DMS53 treated with DMSO at 0.1 percent for 48 hours (cell line): ENCODE measurements at regions not wholly inside any gene's neighbourhood (a gene's known extent, or its start where the extent isn't known, plus 50 kb on each side); places are given as distances from the start of the nearest gene placed in this dataset.
"Not testable (repeated sequence)": the region's sequence is repeated elsewhere in the genome, so short reads cannot be mapped to it uniquely, and the experiment has no call there.

Experiments used
- DNase-seq: peaks from one replicate; lab custom pipeline; 2025; ENCODE audit not compliant: unreplicated experiment; lab: John Stamatoyannopoulos, UW

GRCh38 chr2:7620255-7620654 lies 703.0 kb downstream of the RNF144A start:
- no peak for DNase-seq

DNA sequence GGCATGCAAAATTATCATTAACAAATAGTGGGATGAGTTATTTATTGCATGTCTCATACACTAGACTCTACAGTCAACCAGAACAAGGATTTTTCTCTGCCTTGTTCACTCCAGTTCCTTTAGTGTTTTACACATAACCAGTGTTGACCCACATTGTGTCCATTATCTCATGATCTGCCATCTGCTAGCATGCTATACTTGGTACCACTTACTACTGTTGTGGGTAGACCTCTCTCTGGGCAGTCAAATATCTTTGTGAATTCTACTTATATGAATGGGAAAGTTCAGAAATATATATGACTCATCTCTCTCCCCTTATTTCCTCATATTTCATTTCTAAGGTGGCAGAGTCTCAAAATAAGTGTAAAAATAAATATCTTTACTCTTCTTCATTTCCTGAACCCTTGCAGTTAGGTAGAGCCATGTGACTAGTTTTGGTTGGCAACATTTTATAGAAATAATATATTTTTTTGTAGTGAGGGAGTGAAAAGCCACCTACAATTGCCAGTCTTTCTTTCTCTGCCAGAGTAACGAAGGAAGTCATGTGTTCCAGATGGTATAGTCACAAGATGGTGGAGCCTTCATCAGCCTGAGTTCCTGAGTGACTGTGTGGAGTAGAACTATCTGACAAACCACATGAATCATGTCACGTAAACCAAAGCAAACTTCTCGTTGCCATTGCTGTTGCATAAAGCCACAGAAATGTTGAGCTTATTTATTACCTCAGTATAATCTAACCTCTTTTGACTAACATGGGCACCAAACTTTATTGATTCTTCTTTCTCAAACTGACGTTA lies 704.0 kb downstream of the RNF144A start:
- DNase-seq: no peak

DNA sequence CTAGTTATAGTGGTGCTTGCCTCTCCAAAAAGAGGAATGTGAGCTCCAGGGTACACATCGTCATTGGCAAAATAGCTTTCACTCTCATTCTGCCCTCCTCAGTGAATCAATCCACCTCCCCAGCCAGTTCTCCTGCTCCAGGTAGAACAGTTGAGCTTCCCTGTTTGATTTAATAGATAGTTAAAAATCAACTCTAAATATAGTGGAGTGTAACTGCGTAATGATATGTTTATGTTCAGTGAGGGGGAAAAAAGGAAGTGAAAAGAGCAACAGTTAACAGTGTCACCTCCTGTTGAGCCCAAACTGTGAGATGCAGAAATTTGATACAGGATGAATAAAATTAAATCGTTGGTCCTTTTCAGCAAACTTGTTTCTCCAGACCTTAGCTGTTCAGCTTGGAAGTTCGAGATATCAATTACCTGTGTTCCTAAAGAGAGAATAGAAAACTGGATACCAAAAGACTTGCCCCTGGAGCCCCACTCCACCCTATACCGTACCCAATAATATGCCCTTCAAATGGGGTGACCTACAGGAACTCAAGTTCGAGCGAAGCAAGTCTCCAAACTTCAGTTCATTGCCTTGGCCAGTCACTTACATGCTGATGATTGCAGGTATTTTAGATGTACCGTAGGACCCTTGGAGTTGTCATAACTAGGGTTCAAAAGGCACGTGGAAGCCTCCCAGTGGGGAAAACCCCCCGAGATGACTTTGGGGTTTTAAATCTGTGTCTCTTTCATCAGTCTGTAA lies 708.4 kb downstream of the RNF144A start:
- DNase-seq: no peak

DNA sequence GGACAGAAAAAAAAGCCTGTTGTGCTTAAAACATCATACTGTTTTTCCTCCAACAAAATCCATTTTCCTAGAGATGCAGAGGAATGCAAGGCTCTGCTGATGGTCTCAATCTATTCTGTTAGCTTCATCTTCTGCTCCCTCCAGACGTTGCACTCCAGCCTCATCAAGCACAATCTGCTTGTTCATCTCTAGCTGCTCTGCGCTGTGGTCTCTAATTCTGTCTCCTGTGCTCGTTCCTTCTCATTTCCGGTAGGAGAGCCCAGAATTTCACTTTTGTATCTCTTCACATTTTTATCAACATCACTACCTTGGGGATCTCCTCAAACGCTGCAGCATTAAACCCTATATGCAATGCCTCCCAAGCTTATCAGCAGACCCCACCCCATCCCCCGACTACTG lies 708.9 kb downstream of the RNF144A start:
- no peak for DNase-seq

- DNase-seq: peak; percentile 5
Observed at GRCh38 chr2:7627583-7627982, 710.4 kb downstream of the RNF144A start.

GRCh38 chr2:7632420-7632819 lies 715.2 kb downstream of the RNF144A start:
- DNase-seq: no peak

GRCh38 chr2:7633566-7634153 lies 716.4 kb downstream of the RNF144A start:
- no peak for DNase-seq

DNA sequence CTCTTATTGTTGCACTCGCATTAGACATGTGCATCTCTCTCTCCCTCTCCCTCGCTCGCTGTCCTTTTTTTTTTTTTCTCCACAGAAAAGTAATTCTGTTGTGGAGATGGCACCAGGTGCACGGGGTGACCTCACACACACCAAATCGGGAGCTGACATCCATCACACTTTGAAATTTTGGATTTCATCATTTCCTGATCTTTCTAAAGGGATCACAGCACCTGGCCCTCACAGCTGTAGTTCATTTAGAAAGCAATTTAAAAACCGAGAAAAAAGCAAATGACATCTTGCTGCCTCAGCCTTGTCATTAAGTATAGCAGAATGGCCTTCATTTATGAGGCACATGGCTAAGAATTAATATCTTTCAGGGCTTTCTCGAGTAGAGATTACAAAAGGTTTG lies 717.2 kb downstream of the RNF144A start:
- DNase-seq: no peak

DNA sequence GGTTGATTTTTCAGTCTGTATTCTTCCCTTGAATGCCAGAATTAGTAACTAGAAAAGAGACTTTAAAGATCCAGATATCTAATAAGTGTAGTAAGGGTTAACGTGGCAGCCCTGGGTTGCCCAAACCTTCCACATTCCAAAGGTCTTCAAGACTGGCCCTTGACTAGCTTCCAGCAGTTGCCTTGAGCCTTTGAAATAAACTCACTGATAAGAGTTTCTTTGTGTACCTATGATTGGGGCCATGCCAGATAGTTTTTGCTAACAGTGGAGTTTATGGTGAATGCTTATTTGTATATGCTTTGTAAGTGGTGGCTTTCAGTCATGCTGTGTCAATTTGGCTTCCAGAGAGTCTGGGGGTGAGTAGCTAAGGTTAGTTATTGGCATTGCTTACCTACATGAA lies 722.3 kb downstream of the RNF144A start:
- no peak for DNase-seq

GRCh38 chr2:7641272-7641671 lies 724.1 kb downstream of the RNF144A start:
- DNase-seq: not testable (repeated sequence)

GRCh38 chr2:7646024-7646423 lies 728.8 kb downstream of the RNF144A start:
- no peak for DNase-seq

DNA sequence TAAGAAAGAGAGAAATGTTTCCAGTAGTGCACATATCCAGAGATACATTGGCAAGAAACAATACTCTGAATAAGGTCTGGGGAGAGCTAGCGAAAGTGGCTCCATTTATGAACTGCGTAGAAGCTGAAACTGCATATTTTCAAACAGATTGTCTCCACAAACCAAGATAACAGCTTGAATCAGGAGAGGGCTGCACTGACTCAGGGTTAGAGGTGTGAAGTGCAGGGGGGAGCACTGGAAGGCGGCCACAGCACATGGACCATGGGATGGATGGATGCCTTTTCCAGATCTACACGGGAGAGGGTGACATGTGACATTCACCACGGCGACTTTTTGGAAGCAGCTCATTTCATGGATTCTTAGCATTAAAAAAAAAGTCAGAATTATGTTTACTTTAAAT lies 729.4 kb downstream of the RNF144A start:
- no peak for DNase-seq

DNA sequence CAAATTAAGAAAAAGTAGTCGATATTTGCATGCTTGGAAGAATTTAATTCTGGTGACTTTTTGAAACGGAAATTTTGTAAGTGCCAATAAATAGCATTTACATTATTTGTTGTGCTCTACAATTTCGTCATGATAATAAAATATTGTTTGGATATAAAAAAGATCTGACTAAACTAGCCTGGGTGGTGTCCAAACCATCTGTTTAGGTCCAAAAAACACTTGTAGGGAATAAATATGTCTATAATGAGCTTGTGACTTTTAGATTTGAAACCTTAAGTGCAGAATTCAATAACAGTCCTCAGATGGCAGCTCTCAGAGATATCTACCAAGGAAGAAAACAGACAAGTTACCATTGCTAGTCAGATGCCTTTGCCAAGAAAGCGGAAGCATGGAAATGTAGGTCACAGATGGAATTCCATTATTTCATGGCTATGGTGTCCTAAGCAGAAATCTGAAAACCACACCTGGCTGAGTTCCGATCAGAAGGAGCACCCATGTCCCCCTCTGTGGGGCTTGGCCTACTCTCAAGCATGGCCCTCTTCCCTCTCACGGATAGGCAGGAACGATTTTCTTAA lies 731.1 kb downstream of the RNF144A start:
- no peak for DNase-seq

DNA sequence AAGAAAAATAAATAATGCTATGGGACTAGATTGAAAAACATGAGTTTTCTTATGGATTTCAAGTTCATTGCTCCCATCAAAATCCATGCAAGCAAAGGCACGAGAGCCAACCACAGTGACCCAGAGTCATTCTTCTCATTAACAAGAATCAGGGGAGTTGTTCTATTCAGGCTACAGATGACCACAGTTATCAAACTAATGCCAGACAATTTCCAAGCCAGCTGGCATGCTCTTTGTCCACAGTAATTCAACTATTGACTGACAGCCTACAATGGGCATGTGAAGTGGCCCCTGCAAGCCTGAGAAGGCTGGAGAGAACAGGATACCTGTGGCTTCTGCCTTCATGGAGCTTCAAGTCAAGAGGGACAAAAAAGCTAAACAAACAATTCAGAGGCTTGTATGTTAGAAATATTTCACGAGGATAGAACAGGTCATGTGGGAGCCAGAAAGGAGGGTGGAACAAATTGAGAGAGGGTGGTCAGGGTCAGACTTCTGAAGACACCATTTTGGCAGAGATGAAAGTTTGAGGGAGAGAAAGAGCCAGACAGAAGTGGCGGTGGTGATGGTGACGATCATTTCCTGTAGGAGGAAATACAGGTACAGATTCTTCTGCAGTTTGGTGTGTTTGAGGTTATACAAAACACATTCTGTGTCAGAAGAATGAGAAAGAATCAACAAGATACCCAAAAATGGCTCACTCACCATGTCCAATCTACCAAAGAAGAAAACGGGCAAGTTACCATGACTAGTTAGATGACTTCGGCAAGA lies 732.4 kb downstream of the RNF144A start:
- DNase-seq: no peak

- DNase-seq: no peak
Observed at GRCh38 chr2:7653617-7654016, 736.4 kb downstream of the RNF144A start.

DNA sequence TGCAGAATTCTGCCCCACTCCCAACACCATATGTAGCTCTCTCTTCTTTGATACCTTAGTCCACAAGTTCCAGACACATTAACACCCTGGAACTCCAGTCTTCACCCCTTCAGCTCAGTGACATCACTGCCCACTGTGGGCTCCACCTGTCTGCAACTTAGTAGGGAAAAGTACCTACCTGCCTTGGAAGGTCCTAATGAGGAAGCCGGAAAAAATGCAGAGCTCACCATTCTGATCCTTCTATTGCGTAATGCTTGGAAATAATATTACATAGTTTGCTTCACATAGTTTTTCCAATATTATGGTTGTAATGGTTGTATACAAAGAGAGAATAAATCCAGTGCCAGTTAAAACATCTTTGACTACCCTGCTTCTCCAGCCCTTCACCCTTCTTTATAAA lies 738.4 kb downstream of the RNF144A start:
- DNase-seq: no peak

DNA sequence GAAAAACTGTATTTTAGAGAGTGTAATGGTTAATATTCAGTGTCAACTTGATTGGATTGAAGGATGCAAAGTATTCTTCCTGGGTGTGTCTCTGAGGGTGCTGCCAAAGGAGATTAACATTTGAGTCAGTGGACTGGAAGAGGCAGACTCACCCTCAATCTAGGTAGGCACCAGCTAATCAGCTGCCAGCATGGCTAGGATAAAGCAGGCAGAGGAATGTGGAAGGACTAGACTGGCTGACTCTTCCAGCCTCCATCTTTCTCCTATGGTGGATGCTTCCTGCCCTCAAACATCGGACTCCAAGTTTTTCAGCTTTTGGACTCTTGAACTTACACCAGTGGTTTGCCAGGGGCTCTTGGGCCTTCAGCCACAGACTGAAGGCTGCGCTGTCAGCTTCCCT lies 740.3 kb downstream of the RNF144A start:
- not testable (repeated sequence) for DNase-seq

DNA sequence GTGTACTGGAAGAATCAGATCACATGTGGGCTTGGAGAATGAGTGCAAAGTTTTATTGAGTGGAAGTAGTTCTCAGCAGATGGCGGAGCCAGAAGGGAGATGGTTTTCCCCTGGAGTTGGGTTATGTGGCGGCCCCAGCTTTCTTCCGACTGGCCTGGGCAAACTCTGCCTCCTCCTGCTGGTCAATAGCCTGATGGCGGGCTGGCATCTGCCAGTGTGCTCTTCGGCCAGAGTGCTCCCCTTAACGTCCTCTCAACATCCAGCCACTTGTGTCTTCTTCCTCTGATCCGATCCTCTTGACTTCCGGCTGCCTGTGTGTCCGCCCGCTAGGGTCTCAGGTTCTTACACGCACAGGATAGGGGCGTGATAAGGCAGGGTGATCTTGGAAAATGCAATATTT lies 741.3 kb downstream of the RNF144A start:
- no peak for DNase-seq

DNA sequence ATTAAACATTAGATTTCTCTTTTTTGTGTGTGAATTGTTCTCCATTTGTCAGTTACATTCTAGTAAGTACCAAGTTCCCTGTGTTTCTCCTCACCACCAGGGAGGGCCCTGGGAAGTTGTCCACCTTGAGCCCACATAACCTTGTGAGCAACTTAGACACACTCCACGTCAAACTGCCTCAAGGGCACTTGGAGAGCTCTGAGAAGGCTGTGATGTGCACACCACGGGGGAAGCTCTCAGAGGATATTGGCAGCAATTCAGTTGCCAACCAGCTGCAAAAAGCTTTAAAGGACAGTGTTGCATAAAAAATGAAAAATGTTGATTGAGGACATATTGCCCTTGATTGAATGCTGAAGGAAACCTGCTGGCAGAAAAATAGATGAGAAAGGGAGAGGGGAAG lies 743.6 kb downstream of the RNF144A start:
- no peak for DNase-seq

DNA sequence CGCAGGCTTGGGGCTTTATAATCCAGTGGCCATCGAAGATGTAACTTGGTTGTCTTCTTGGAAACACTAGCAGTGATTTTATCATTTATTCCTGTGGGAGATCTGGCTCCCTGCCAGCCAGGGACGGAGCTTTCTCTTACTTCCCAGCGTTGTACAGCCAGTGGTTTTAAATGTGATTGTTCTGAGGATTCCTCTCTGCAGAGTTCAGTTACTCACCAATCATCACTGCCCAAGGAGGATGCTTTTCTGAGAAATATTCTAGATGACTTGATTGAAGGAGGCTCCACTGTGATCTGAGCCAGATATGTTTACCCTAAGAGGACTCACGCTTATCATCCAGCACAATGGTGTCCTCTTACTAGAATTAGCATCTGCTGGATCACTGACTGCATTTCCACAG lies 744.3 kb downstream of the RNF144A start:
- DNase-seq: no peak

- no peak for DNase-seq
Observed at GRCh38 chr2:7665880-7666279, 748.7 kb downstream of the RNF144A start.
